ENCODE measurements at regions not wholly inside any gene's neighbourhood (a gene's known extent, or its start where the extent isn't known, plus 50 kb on each side); places are given as distances from the start of the nearest gene placed in this dataset.

DNA sequence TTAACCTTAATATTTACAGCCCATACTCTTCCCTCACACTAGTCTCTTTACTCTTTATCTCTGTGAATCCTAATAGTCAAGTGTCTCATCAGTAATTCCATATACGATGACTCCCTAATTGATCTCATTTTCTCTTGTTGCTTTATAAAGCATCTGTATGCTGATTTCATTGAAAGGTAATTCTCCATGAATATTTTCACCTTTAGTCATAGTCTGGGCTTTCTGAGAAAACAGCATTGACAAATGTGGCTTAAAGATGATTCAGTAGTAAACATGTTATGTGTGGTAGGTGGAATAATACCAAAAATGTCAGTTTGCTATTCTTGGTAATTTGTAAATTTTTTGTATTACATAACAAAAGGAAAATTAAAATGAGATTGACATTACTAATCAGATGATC, 1176.5 kb downstream of the NCAM2 start:
- Histone ChIP-seq H3K4me2 (ENCODE audit: low read length) (no peak overlapping the region), H3K9me2 (ENCODE audit: insufficient read depth) (no peaks in the 10 kb centered on the region), H3K36me3 (ENCODE audit: control insufficient read depth in 1 of 2, insufficient read depth in 2 of 2, low read length in 2 of 2) (no peaks in the 10 kb centered on the region), H3K9me3 (ENCODE audit: control insufficient read depth in 1 of 2, insufficient read depth in 1 of 2, low read depth in 1 of 2, low read length in 2 of 2) (peaks cover 6 to 27% of the 10 kb centered on the region in 2 experiments; a peak in 2 of 4 replicates), H3K9ac (ENCODE audit: low read length) (no peak overlapping the region), H2AFZ (ENCODE audit: low read depth, low read length, poor library complexity, severe bottlenecking) (no peak overlapping the region), H3K4me3 (replicated peaks in 1 of 2; ENCODE audit: low read depth in 1 of 2, low read length in 2 of 2) (no peak overlapping the region), H3K27ac (ENCODE audit: low read depth, low read length) (no peak overlapping the region), H3K27me3 (ENCODE audit: insufficient read depth, low read length) (no peaks in the 10 kb centered on the region), H3K79me2 (ENCODE audit: insufficient read depth, low read length) (no peaks in the 10 kb centered on the region), H4K20me1 (ENCODE audit: insufficient read depth) (no peaks in the 10 kb centered on the region), H3K4me1 (ENCODE audit: control insufficient read depth in 1 of 2, insufficient read depth in 2 of 2, low read length in 2 of 2) (no peaks in the 10 kb centered on the region)
- no peak for DNase-seq (ENCODE audit: low read depth, low spot score)
- no TSS peak for BruUV-seq (replicated peaks)
- intact Hi-C loops (cut with micrococcal nuclease): no loop called here
- TF ChIP-seq, protein P1, sequence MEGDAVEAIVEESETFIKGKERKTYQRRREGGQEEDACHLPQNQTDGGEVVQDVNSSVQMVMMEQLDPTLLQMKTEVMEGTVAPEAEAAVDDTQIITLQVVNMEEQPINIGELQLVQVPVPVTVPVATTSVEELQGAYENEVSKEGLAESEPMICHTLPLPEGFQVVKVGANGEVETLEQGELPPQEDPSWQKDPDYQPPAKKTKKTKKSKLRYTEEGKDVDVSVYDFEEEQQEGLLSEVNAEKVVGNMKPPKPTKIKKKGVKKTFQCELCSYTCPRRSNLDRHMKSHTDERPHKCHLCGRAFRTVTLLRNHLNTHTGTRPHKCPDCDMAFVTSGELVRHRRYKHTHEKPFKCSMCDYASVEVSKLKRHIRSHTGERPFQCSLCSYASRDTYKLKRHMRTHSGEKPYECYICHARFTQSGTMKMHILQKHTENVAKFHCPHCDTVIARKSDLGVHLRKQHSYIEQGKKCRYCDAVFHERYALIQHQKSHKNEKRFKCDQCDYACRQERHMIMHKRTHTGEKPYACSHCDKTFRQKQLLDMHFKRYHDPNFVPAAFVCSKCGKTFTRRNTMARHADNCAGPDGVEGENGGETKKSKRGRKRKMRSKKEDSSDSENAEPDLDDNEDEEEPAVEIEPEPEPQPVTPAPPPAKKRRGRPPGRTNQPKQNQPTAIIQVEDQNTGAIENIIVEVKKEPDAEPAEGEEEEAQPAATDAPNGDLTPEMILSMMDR (IDR thresholded peaks at IDR 0.05 in 2 of 3, conservative IDR thresholded peaks at IDR 0.05 in 1 of 3; ENCODE audit: borderline replicate concordance in 1 of 3, insufficient read depth in 1 of 3, low read depth in 2 of 3, low read length in 2 of 3): no peak
- no peak for TF ChIP-seq SP1 (IDR thresholded peaks at IDR 0.05; ENCODE audit: low read depth)
- TF ChIP-seq, protein P2, sequence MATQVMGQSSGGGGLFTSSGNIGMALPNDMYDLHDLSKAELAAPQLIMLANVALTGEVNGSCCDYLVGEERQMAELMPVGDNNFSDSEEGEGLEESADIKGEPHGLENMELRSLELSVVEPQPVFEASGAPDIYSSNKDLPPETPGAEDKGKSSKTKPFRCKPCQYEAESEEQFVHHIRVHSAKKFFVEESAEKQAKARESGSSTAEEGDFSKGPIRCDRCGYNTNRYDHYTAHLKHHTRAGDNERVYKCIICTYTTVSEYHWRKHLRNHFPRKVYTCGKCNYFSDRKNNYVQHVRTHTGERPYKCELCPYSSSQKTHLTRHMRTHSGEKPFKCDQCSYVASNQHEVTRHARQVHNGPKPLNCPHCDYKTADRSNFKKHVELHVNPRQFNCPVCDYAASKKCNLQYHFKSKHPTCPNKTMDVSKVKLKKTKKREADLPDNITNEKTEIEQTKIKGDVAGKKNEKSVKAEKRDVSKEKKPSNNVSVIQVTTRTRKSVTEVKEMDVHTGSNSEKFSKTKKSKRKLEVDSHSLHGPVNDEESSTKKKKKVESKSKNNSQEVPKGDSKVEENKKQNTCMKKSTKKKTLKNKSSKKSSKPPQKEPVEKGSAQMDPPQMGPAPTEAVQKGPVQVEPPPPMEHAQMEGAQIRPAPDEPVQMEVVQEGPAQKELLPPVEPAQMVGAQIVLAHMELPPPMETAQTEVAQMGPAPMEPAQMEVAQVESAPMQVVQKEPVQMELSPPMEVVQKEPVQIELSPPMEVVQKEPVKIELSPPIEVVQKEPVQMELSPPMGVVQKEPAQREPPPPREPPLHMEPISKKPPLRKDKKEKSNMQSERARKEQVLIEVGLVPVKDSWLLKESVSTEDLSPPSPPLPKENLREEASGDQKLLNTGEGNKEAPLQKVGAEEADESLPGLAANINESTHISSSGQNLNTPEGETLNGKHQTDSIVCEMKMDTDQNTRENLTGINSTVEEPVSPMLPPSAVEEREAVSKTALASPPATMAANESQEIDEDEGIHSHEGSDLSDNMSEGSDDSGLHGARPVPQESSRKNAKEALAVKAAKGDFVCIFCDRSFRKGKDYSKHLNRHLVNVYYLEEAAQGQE (IDR thresholded peaks at IDR 0.05; ENCODE audit: low read depth): no peak
- TF ChIP-seq, protein P3, sequence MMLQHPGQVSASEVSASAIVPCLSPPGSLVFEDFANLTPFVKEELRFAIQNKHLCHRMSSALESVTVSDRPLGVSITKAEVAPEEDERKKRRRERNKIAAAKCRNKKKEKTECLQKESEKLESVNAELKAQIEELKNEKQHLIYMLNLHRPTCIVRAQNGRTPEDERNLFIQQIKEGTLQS (IDR thresholded peaks at IDR 0.05): no peak
- TF ChIP-seq POLR2AphosphoS5 (IDR thresholded peaks at IDR 0.05; ENCODE audit: low read depth, low read length): no peak
- TF ChIP-seq CBX3 (IDR thresholded peaks at IDR 0.05; ENCODE audit: low read depth): no peak
- no peak for TF ChIP-seq SIN3A (IDR thresholded peaks at IDR 0.05; ENCODE audit: low read depth)
- no peak for TF ChIP-seq YY1 (IDR thresholded peaks at IDR 0.05; ENCODE audit: extremely low read depth, insufficient replicate concordance, low read depth, low read length)
- TF ChIP-seq, protein P4, sequence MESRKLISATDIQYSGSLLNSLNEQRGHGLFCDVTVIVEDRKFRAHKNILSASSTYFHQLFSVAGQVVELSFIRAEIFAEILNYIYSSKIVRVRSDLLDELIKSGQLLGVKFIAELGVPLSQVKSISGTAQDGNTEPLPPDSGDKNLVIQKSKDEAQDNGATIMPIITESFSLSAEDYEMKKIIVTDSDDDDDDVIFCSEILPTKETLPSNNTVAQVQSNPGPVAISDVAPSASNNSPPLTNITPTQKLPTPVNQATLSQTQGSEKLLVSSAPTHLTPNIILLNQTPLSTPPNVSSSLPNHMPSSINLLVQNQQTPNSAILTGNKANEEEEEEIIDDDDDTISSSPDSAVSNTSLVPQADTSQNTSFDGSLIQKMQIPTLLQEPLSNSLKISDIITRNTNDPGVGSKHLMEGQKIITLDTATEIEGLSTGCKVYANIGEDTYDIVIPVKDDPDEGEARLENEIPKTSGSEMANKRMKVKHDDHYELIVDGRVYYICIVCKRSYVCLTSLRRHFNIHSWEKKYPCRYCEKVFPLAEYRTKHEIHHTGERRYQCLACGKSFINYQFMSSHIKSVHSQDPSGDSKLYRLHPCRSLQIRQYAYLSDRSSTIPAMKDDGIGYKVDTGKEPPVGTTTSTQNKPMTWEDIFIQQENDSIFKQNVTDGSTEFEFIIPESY (IDR thresholded peaks at IDR 0.05; ENCODE audit: extremely low read depth, insufficient replicate concordance, low read length): no peak
- no peak for TF ChIP-seq EZH2 (IDR thresholded peaks at IDR 0.05)
- no peak for TF ChIP-seq ZNF274 (IDR thresholded peaks at IDR 0.05; ENCODE audit: low read depth, low read length)
- TF ChIP-seq SRF (IDR thresholded peaks at IDR 0.05; ENCODE audit: low read depth): no peak
- TF ChIP-seq POLR2A (IDR thresholded peaks at IDR 0.05; ENCODE audit: borderline replicate concordance, extremely low read depth, insufficient read depth, insufficient read length): no peak
- ATAC-seq: no peak
- ChIA-PET CTCF (no interaction called here), POLR2A (no interaction called here), RAD21 (ENCODE audit: low non-redundant PET in 1 of 2, low total read pairs in 2 of 2, uncharacterized antibody in 2 of 2, unreplicated experiment in 2 of 2) (no interaction called here)

All from HCT116 (cell line).